Gastroesophageal sphincter (tissue), 3 donors: ENCODE measurements at regions not wholly inside any gene's neighbourhood (a gene's known extent, or its start where the extent isn't known, plus 50 kb on each side); places are given as distances from the start of the nearest gene placed in this dataset.

Experiments used
- CTCF ChIP-seq, 4 experiments: fragments of 200-600 bp in 2 of 4; fragments of 450-650 bp in 2 of 4; sonication (generic) in 1 of 4; IDR thresholded peaks; one replicate each; pipeline ENCODE4 v1.5.1; 2017 to 2019; ENCODE audit warnings: antibody characterized with exemption in 4 of 4, mild to moderate bottlenecking in 2 of 4, moderate library complexity in 2 of 4
- POLR2A ChIP-seq, 2 donors: fragments of 450-650 bp; IDR thresholded peaks; one replicate each; pipeline ENCODE4 v1.6.1; 2017; ENCODE audit warnings: antibody characterized with exemption in 2 of 2, mild to moderate bottlenecking in 2 of 2, moderate library complexity in 1 of 2
- POLR2AphosphoS5 ChIP-seq: sonication (generic); formaldehyde crosslinking; IDR thresholded peaks from one replicate; pipeline ENCODE4 v1.6.1; 2017; ENCODE audit warnings: antibody characterized with exemption

GRCh38 chr5:28117691-28118090 is 1079.3 kb upstream of the CDH9 start:
- TF ChIP-seq CTCF (IDR thresholded peaks at IDR 0.05), result no peak
- TF ChIP-seq POLR2A (IDR thresholded peaks at IDR 0.05), result no peak
- no peak for TF ChIP-seq POLR2AphosphoS5
